Neuronal stem cell (in vitro differentiated cells): ENCODE measurements at regions not wholly inside any gene's neighbourhood (a gene's known extent, or its start where the extent isn't known, plus 50 kb on each side); places are given as distances from the start of the nearest gene placed in this dataset.
"Not testable (repeated sequence)": the region's sequence is repeated elsewhere in the genome, so short reads cannot be mapped to it uniquely, and the experiment has no call there.

Experiments used
- DNase-seq: peaks from one replicate; pipeline ENCODE4 v3.0.0-alpha.2; 2013; ENCODE audit warnings: low spot score
- H2AFZ ChIP-seq: one replicate; pipeline ENCODE4 v1.6.1; 2013; ENCODE audit warnings: mild to moderate bottlenecking, low read length, inconsistent platforms
- H2AK5ac ChIP-seq: 2 replicates; pipeline ENCODE4 v1.6.1; 2013; ENCODE audit warnings: low read depth, mild to moderate bottlenecking, inconsistent platforms, low read length, moderate library complexity, mixed read lengths
- H2BK120ac ChIP-seq: 2 replicates; pipeline ENCODE4 v1.6.1; 2013; ENCODE audit warnings: low read depth, mild to moderate bottlenecking, inconsistent platforms, low read length, moderate library complexity, mixed read lengths
- H2BK12ac ChIP-seq: one replicate; pipeline ENCODE4 v1.6.1; 2013; ENCODE audit warnings: low read length, inconsistent platforms
- H2BK15ac ChIP-seq: 2 replicates; pipeline ENCODE4 v1.6.1; 2013; ENCODE audit warnings: mild to moderate bottlenecking, low read length, inconsistent platforms, mixed read lengths
- H2BK5ac ChIP-seq: one replicate; pipeline ENCODE4 v1.6.1; 2013; ENCODE audit warnings: inconsistent platforms, mild to moderate bottlenecking, low read length, moderate library complexity
- H3K14ac ChIP-seq: one replicate; pipeline ENCODE4 v1.6.1; 2013; ENCODE audit warnings: low read length, inconsistent platforms
- H3K18ac ChIP-seq: 2 replicates; pipeline ENCODE4 v1.6.1; 2013; ENCODE audit warnings: low read length, inconsistent platforms
- H3K23ac ChIP-seq: 2 replicates; pipeline ENCODE4 v1.6.1; 2013; ENCODE audit warnings: low read depth, mild to moderate bottlenecking, mixed read lengths, low read length, inconsistent platforms; ENCODE audit not compliant: poor library complexity
- H3K27ac ChIP-seq: replicated peaks from 3 replicates; pipeline ENCODE4 v1.5.1; 2013; ENCODE audit warnings: low read length, inconsistent platforms
- H3K27me3 ChIP-seq, 3 experiments: 2 replicates each; pipeline ENCODE4 v1.6.1; 2013; ENCODE audit warnings: low read length in 3 of 3, mild to moderate bottlenecking in 2 of 3, inconsistent platforms in 1 of 3, low read depth in 1 of 3, mixed read lengths in 1 of 3, moderate library complexity in 1 of 3; ENCODE audit not compliant: control insufficient read depth in 3 of 3, insufficient read depth in 3 of 3
- H3K36me3 ChIP-seq, 2 donors: replicated peaks in 1 of 2; 2 replicates each; pipeline ENCODE4 v1.6.1; 2013; ENCODE audit warnings: low read length in 2 of 2; ENCODE audit not compliant: control insufficient read depth in 2 of 2, insufficient read depth in 2 of 2
- H3K4ac ChIP-seq: 2 replicates; pipeline ENCODE4 v1.6.1; 2013; ENCODE audit warnings: inconsistent platforms, mild to moderate bottlenecking, low read length, moderate library complexity
- H3K4me1 ChIP-seq, 2 donors: 1 replicate in 1 of 2; 2 replicates in 1 of 2; pipeline ENCODE4 v1.6.1; 2013; ENCODE audit warnings: low read length in 2 of 2, low read depth in 1 of 2; ENCODE audit not compliant: control insufficient read depth in 2 of 2, insufficient read depth in 1 of 2
- H3K4me2 ChIP-seq: one replicate; pipeline ENCODE4 v1.6.1; 2013; ENCODE audit warnings: mild to moderate bottlenecking, low read length, inconsistent platforms; ENCODE audit not compliant: insufficient read depth, poor library complexity, severe bottlenecking
- H3K4me3 ChIP-seq, 2 donors: 2 replicates each; pipeline ENCODE4 v1.5.1; 2013; ENCODE audit warnings: low read length in 2 of 2, mild to moderate bottlenecking in 2 of 2, inconsistent platforms in 1 of 2, moderate library complexity in 1 of 2
- H3K79me1 ChIP-seq: one replicate; pipeline ENCODE4 v1.6.1; 2013; ENCODE audit warnings: low read depth, mild to moderate bottlenecking, inconsistent platforms, low read length, moderate library complexity
- H3K9ac ChIP-seq: one replicate; pipeline ENCODE4 v1.6.1; 2013; ENCODE audit warnings: mild to moderate bottlenecking, low read depth, low read length, inconsistent platforms; ENCODE audit not compliant: poor library complexity
- H3K9me3 ChIP-seq, 2 donors: replicated peaks in 1 of 2; 2 replicates each; pipeline versions ENCODE3 to v1.6.1; 2013; ENCODE audit warnings: low read length in 2 of 2, mild to moderate bottlenecking in 2 of 2, inconsistent platforms in 1 of 2, low read depth in 1 of 2, mixed read lengths in 1 of 2, moderate library complexity in 1 of 2; ENCODE audit not compliant: control insufficient read depth in 2 of 2, insufficient read depth in 1 of 2
- H4K8ac ChIP-seq: one replicate; pipeline ENCODE4 v1.6.1; 2013; ENCODE audit warnings: low read depth, mild to moderate bottlenecking, inconsistent platforms, low read length, moderate library complexity
- H4K91ac ChIP-seq: one replicate; pipeline ENCODE4 v1.6.1; 2013; ENCODE audit warnings: low read length, low read depth, mild to moderate bottlenecking, inconsistent platforms; ENCODE audit not compliant: poor library complexity
- WGBS, 2 donors: extraction: QIAGEN DNeasy Blood & Tissue Kit; methylation state at CpG; one replicate each; pipeline ENCODE4 v1.1.7; 2013; ENCODE audit warnings: missing lambda C conversion rate in 2 of 2, mixed read lengths in 1 of 2; ENCODE audit not compliant: insufficient read length in 2 of 2, insufficient replicate concordance in 1 of 2; ENCODE audit errors: extremely low coverage in 2 of 2; 5-methylcytosine and 5-hydroxymethylcytosine counted together

DNA sequence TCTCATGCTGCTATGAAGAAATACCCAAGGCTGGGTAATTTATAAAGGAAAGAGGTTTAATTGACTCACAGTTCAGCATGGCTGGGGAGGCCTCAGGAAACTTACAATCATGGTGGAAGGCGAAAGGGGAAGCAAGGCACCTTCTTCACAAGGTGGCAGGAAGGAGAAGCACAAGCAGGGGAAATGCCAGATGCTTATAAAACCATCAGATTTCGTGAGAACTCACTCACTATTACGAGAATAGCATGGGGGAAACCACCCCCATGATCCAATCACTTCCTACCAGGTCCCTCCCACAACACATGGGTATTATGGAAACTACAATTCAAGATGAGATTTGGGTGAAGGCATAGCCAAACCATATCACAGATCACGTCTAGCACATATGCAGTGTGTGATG is 61.8 kb upstream of the MARCKS start:
- H2AK5ac ChIP-seq, H4K8ac ChIP-seq, H3K23ac ChIP-seq, H3K4me2 ChIP-seq, H3K9ac ChIP-seq, H4K91ac ChIP-seq, H3K18ac ChIP-seq, H2BK15ac ChIP-seq, H3K27ac ChIP-seq, H2AFZ ChIP-seq, H2BK120ac ChIP-seq, DNase-seq, H3K4ac ChIP-seq, H3K4me1 ChIP-seq, H3K79me1 ChIP-seq, H3K9me3 ChIP-seq, H2BK12ac ChIP-seq, H3K14ac ChIP-seq, H2BK5ac ChIP-seq, H3K36me3 ChIP-seq, H3K4me3 ChIP-seq, H3K27me3 ChIP-seq: not testable (repeated sequence)
- no CpG with 5 or more reads among the region's 4 CpGs for WGBS, 2 donors

DNA sequence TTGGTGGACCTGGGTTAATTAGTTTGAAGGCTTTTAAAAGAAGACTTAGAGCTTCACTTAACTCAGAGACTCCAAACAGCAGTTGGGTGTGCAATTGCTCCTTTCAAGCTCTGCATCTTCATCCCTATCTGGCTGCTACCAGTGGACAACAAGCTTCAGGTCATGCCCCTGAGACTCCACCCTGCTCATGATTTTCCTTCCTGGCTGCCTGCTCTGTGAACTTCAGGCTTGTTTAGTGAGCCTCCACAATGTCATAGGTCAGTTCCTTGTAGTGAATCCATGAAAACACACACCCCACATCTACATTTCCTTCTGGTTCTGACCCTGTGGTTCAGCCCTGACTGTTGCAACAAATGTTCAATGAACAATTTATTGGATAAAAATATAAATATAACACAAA is 61.1 kb upstream of the MARCKS start:
- no peak overlapping the region for H2BK12ac ChIP-seq
- H2BK15ac ChIP-seq: no peak overlapping the region
- H2BK5ac ChIP-seq: no peak overlapping the region
- no peak overlapping the region for H2AK5ac ChIP-seq
- H3K27ac ChIP-seq: no peak overlapping the region
- H3K23ac ChIP-seq: no peak overlapping the region
- H3K4me2 ChIP-seq: no peak overlapping the region
- H3K79me1 ChIP-seq: no peaks in the 10 kb centered on the region
- no peaks in the 10 kb centered on the region for H3K9me3 ChIP-seq
- H3K4me1 ChIP-seq: peaks cover 0 to 3% of the 10 kb centered on the region in 2 donors
- no peaks in the 10 kb centered on the region for H3K27me3 ChIP-seq
- H3K4ac ChIP-seq: no peak overlapping the region
- DNase-seq: no peak
- no peak overlapping the region for H3K9ac ChIP-seq
- H3K14ac ChIP-seq: no peak overlapping the region
- no peak overlapping the region for H4K8ac ChIP-seq
- no peak overlapping the region for H4K91ac ChIP-seq
- no peaks in the 10 kb centered on the region for H3K36me3 ChIP-seq
- peak overlapping the region; percentile 26 for H2AFZ ChIP-seq
- no peak overlapping the region for H3K18ac ChIP-seq
- H2BK120ac ChIP-seq: no peak overlapping the region
- H3K4me3 ChIP-seq: no peak overlapping the region

DNA sequence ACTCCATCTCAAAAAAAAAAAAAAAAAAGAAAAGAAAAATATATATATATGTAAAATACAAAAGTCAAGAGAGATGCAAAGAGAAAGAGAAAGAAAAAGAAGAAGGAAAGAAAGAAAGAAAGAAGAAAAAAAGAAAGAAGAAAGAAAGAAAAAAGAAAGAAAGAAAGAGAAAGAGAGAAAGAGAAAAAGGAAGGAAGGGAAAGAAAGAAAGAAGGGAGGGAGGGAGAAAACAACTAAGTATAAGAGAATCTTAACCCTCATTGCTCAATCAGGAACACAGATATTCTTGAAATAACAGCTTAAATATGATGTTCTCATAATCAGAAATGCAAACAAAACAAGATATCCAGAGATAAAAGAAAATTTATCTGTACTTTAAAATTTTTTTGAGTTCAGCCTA is 54.4 kb upstream of the MARCKS start:
- Histone ChIP-seq H2BK5ac (no peak overlapping the region), H3K4me2 (no peak overlapping the region), H3K4me1 (no peaks in the 10 kb centered on the region), H3K23ac (no peak overlapping the region), H2BK15ac (no peak overlapping the region), H3K18ac (no peak overlapping the region), H3K14ac (no peak overlapping the region), H2BK12ac (no peak overlapping the region), H3K4ac (no peak overlapping the region), H3K36me3 (no peaks in the 10 kb centered on the region), H3K79me1 (no peaks in the 10 kb centered on the region), H3K4me3 (no peak overlapping the region), H3K9ac (no peak overlapping the region), H2AK5ac (no peak overlapping the region), H3K27me3 (no peaks in the 10 kb centered on the region), H3K9me3 (no peaks in the 10 kb centered on the region), H4K91ac (no peak overlapping the region), H4K8ac (no peak overlapping the region), H2AFZ (no peak overlapping the region), H3K27ac (no peak overlapping the region), H2BK120ac (no peak overlapping the region)
- no peak for DNase-seq

DNA sequence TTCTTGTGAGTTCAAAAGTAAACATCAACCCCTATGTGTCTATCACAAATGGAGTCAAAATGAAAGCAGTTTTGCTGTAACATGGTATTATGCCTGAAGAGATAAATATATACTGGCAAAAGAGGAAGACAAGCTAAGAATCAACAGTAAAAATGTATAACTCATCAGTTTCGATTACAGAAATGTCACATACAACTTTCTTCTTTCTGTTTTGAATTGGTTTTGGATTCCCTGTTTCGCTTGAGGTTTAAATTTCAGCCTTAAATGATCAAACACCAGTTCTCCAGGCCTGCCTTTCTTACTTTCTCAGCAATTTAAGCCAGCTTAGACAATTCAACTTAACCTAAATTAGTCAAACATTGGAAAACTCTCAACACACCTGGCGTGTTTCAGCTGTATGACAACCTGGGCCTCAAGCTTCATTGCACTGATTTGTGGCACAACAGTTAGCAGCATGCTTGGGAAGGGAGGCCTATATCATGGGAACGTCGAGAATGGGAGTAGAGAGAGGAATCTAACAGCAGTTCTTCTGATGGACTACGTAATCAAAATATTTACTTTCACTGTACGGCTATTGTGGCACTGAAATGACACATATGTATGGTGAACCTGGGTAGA is 51.9 kb upstream of the MARCKS start:
- no peak overlapping the region for H3K27ac ChIP-seq
- no peak overlapping the region for H3K4me3 ChIP-seq
- no peak overlapping the region for H2AK5ac ChIP-seq
- H2BK5ac ChIP-seq: no peak overlapping the region
- H2BK120ac ChIP-seq: no peak overlapping the region
- no peak overlapping the region for H3K9ac ChIP-seq
- no peak overlapping the region for H3K4me2 ChIP-seq
- no peak overlapping the region for H3K14ac ChIP-seq
- H2BK15ac ChIP-seq: no peak overlapping the region
- no peak overlapping the region for H3K4ac ChIP-seq
- no peak overlapping the region for H3K23ac ChIP-seq
- no peak overlapping the region for H4K8ac ChIP-seq
- DNase-seq: no peak
- no peaks in the 10 kb centered on the region for H3K36me3 ChIP-seq
- WGBS, 2 donors: no CpG with 5 or more reads among the region's 7 CpGs
- no peaks in the 10 kb centered on the region for H3K27me3 ChIP-seq
- H3K9me3 ChIP-seq: no peaks in the 10 kb centered on the region
- no peak overlapping the region for H3K18ac ChIP-seq
- no peaks in the 10 kb centered on the region for H3K4me1 ChIP-seq
- no peaks in the 10 kb centered on the region for H3K79me1 ChIP-seq
- no peak overlapping the region for H2BK12ac ChIP-seq
- no peak overlapping the region for H4K91ac ChIP-seq
- peak overlapping the region; percentile 62 for H2AFZ ChIP-seq
